ENCODE measurements at regions not wholly inside any gene's neighbourhood (a gene's known extent, or its start where the extent isn't known, plus 50 kb on each side); places are given as distances from the start of the nearest gene placed in this dataset.

DNA sequence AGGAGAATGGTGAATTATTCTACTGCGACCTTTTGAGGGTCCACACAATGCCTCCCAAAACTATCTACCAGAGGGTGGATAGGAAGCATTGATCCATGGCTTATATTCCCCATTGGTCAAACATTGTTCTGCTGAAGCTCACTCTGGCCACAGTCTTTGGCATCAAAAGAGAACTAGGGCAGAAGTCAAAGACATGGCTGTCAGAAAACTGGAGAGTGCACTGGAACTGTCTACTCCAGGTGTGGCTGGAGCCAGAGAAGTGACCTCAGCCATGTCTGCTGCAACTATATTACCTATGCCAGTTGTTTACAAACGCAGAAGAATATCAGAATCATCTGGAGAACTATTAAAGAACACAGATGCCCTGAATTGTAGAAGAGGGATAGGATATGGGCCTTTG is 238.7 kb upstream of the USP25 start:
- in situ Hi-C loops (cut with MboI; ENCODE audit: low sequenced_read_pairs), result loop anchor here (25.0 kb wide), 1 partner anchor 629 kb away; no protein-coding TSS in a partner anchor
- dilution Hi-C loops (cut with HindIII; ENCODE audit: low sequenced_read_pairs, unreplicated experiment), result no loop called here

More for the DNA sequence above, 238.7 kb upstream of the USP25 start:
- no peak for ATAC-seq (ENCODE audit: low read depth)
- Histone ChIP-seq H2BK120ac (ENCODE audit: low read depth, low read length) (no peak overlapping the region), H3K23ac (ENCODE audit: low read depth, low read length) (no peak overlapping the region), H3K36me3 (ENCODE audit: control insufficient read depth, insufficient read depth, low read length) (no peaks in the 10 kb centered on the region), H4K5ac (ENCODE audit: low read depth, low read length) (no peak overlapping the region), H2AFZ (replicated peaks; ENCODE audit: low read length, poor library complexity) (no peak overlapping the region), H2BK20ac (ENCODE audit: low read depth, low read length) (no peak overlapping the region), H2BK5ac (ENCODE audit: low read depth, low read length, poor library complexity, severe bottlenecking) (no peak overlapping the region), H4K20me1 (ENCODE audit: insufficient read depth, low read length) (no peaks in the 10 kb centered on the region), H3K18ac (ENCODE audit: low read depth, low read length) (no peak overlapping the region), H3K79me1 (ENCODE audit: low read depth in 1 of 2, low read length in 2 of 2) (no peaks in the 10 kb centered on the region), H3K9me1 (ENCODE audit: insufficient read depth, low read length) (peaks cover 2% of the 10 kb centered on the region; the same call in 1 of the 2 replicates), H4K8ac (ENCODE audit: low read depth in 2 of 2, low read length in 2 of 2) (no peak overlapping the region), H2AK9ac (replicated peaks; ENCODE audit: low read depth, low read length, poor library complexity) (no peak overlapping the region), H4K91ac (ENCODE audit: insufficient read depth, low read depth, low read length) (no peak overlapping the region), H3K14ac (replicated peaks; ENCODE audit: low read depth, low read length) (no peak overlapping the region), H3K9me3 (ENCODE audit: control insufficient read depth, insufficient read depth, low read length) (no peaks in the 10 kb centered on the region), H2AK5ac (ENCODE audit: low read depth, low read length) (no peak overlapping the region), H3K56ac (ENCODE audit: extremely low read depth, insufficient read depth, low read length) (no peak overlapping the region), H3K4me3 (ENCODE audit: insufficient read depth, low read depth, low read length) (no peak overlapping the region), H2BK15ac (ENCODE audit: low read depth, low read length) (no peak overlapping the region), H3K9ac (ENCODE audit: low read depth, low read length) (no peak overlapping the region), H3K4ac (ENCODE audit: low read depth, low read length) (no peak overlapping the region), H3K4me1 (ENCODE audit: control insufficient read depth, insufficient read depth, low read length) (no peaks in the 10 kb centered on the region), H3K27me3 (ENCODE audit: control insufficient read depth, insufficient read depth, low read length) (no peaks in the 10 kb centered on the region; the same call in 1 of the 2 replicates), H3K27ac (ENCODE audit: insufficient read depth, low read length) (no peak overlapping the region), H3K4me2 (ENCODE audit: low read depth, low read length) (no peak overlapping the region)
- TF ChIP-seq SMC3 (IDR thresholded peaks at IDR 0.05; ENCODE audit: low read depth, low read length), result no peak
- no peak for TF ChIP-seq ELK1 (IDR thresholded peaks at IDR 0.05; ENCODE audit: borderline replicate concordance, low read depth, low read length)
- no peak for TF ChIP-seq MAFK (IDR thresholded peaks at IDR 0.05; ENCODE audit: low read depth, low read length)
- TF ChIP-seq MXI1 (IDR thresholded peaks at IDR 0.05; ENCODE audit: borderline replicate concordance, low read depth, low read length), result no peak
- no peak for TF ChIP-seq BHLHE40 (IDR thresholded peaks at IDR 0.05; ENCODE audit: low read depth, low read length)
- TF ChIP-seq RCOR1 (IDR thresholded peaks at IDR 0.05; ENCODE audit: insufficient replicate concordance, low read length), result no peak
- TF ChIP-seq, protein P1, sequence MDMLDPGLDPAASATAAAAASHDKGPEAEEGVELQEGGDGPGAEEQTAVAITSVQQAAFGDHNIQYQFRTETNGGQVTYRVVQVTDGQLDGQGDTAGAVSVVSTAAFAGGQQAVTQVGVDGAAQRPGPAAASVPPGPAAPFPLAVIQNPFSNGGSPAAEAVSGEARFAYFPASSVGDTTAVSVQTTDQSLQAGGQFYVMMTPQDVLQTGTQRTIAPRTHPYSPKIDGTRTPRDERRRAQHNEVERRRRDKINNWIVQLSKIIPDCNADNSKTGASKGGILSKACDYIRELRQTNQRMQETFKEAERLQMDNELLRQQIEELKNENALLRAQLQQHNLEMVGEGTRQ (IDR thresholded peaks at IDR 0.05; ENCODE audit: low read depth, low read length), result no peak
- no peak for TF ChIP-seq POLR2A (IDR thresholded peaks at IDR 0.05; ENCODE audit: low read depth, low read length)
- TF ChIP-seq MAZ (IDR thresholded peaks at IDR 0.05; ENCODE audit: borderline replicate concordance, low read depth, low read length), result no peak
- TF ChIP-seq CHD1 (IDR thresholded peaks at IDR 0.05; ENCODE audit: low read depth, low read length), result no peak
- TF ChIP-seq, protein P2, sequence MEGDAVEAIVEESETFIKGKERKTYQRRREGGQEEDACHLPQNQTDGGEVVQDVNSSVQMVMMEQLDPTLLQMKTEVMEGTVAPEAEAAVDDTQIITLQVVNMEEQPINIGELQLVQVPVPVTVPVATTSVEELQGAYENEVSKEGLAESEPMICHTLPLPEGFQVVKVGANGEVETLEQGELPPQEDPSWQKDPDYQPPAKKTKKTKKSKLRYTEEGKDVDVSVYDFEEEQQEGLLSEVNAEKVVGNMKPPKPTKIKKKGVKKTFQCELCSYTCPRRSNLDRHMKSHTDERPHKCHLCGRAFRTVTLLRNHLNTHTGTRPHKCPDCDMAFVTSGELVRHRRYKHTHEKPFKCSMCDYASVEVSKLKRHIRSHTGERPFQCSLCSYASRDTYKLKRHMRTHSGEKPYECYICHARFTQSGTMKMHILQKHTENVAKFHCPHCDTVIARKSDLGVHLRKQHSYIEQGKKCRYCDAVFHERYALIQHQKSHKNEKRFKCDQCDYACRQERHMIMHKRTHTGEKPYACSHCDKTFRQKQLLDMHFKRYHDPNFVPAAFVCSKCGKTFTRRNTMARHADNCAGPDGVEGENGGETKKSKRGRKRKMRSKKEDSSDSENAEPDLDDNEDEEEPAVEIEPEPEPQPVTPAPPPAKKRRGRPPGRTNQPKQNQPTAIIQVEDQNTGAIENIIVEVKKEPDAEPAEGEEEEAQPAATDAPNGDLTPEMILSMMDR (conservative IDR thresholded peaks at IDR 0.05; ENCODE audit: low read depth, low read length), result no peak
- TF ChIP-seq RFX5 (IDR thresholded peaks at IDR 0.05; ENCODE audit: low read depth, low read length), result no peak
- no peak for TF ChIP-seq CEBPB (IDR thresholded peaks at IDR 0.05; ENCODE audit: low read depth, low read length)
- DNase-seq, result no peak
- intact Hi-C loops (cut with micrococcal nuclease), result no loop called here
- WGBS, 2 experiments (ENCODE audit: extremely low coverage in 2 of 2, insufficient read length in 1 of 2), result no CpG with 5 or more reads among the region's 2 CpGs
- CTCF ChIA-PET, result no interaction called here
- POLR2A ChIA-PET (ENCODE audit: unreplicated experiment), result no interaction called here
- no TSS peak for BruUV-seq (replicated peaks)

Measured in IMR-90 (cell line).